Testis (tissue), 2 donors: ENCODE measurements at regions not wholly inside any gene's neighbourhood (a gene's known extent, or its start where the extent isn't known, plus 50 kb on each side); places are given as distances from the start of the nearest gene placed in this dataset.
"Not testable (repeated sequence)": the region's sequence is repeated elsewhere in the genome, so short reads cannot be mapped to it uniquely, and the experiment has no call there.

Experiments used
- DNase-seq: peaks from one replicate; pipeline ENCODE4 v3.0.0-alpha.2; 2019
- H3K27ac ChIP-seq, 2 donors: fragments of 200-600 bp; sonication (generic); one replicate each; pipeline ENCODE4 v1.5.1; 2019
- H3K27me3 ChIP-seq: fragments of 200-600 bp; sonication (generic); one replicate; pipeline ENCODE4 v1.5.1; 2019
- H3K36me3 ChIP-seq: fragments of 200-600 bp; sonication (generic); one replicate; pipeline ENCODE4 v1.5.1; 2017; ENCODE audit warnings: low read depth; ENCODE audit errors: missing control alignments
- H3K4me1 ChIP-seq: fragments of 200-600 bp; sonication (generic); one replicate; pipeline ENCODE4 v1.5.1; 2019
- H3K4me3 ChIP-seq, 2 donors: fragments of 200-600 bp; sonication (generic); one replicate each; pipeline ENCODE4 v1.5.1; 2017 to 2019
- H3K9me3 ChIP-seq: fragments of 200-600 bp; sonication (generic); one replicate; pipeline ENCODE4 v1.5.1; 2017
- POLR2A ChIP-seq: fragments of 450-650 bp; IDR thresholded peaks from one replicate; pipeline ENCODE4 v1.6.1; 2017; ENCODE audit warnings: antibody characterized with exemption, mild to moderate bottlenecking, moderate library complexity
- WGBS, 2 donors: methylation state at CpG; one replicate each; pipeline ENCODE4 v1.1.5; 2018; 5-methylcytosine and 5-hydroxymethylcytosine counted together
- intact Hi-C: fragments of 100-400 bp; cut with DNase I; formaldehyde crosslinking; loops from one replicate; pipeline ENCODE4 v1.15.1; 2023; ENCODE audit warnings: low total_unique reads
- TF ChIP-seq, protein P1 (sequence below), 3 experiments: fragments of 450-650 bp in 2 of 3; fragments of 200-600 bp in 1 of 3; sonication (generic) in 1 of 3; IDR thresholded peaks; one replicate each; pipeline ENCODE4 v1.5.1; 2016 to 2019; ENCODE audit warnings: antibody characterized with exemption in 3 of 3, mild to moderate bottlenecking in 2 of 3, moderate library complexity in 1 of 3

DNA sequence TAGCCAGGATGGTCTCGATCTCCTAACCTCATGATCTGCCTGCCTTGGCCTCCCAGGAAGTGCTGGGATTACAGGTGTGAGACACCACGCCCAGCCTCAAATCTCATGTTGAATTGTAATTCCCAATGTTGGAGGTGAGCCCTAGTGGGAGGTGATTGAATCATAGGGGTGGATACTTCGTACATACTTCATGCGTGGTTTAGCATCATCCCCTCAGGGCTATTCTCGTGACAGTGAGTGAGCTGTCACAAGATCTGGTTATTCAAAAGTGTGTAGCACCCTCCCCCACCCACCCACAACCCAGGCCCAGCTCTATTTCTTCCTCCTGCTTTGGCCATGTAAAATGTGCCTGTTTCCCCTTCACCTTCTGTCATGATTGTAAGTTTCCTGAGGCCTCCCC, 236.9 kb upstream of the IL12A start:
- DNase-seq: no peak
- Histone ChIP-seq H3K4me1 (no peaks in the 10 kb centered on the region), H3K27me3 (no peaks in the 10 kb centered on the region), H3K4me3 (no peak overlapping the region), H3K27ac (no peak overlapping the region), H3K9me3 (no peaks in the 10 kb centered on the region), H3K36me3 (no peaks in the 10 kb centered on the region)
- intact Hi-C loops: no loop called here
- TF ChIP-seq POLR2A: no peak
- TF ChIP-seq, protein P1, sequence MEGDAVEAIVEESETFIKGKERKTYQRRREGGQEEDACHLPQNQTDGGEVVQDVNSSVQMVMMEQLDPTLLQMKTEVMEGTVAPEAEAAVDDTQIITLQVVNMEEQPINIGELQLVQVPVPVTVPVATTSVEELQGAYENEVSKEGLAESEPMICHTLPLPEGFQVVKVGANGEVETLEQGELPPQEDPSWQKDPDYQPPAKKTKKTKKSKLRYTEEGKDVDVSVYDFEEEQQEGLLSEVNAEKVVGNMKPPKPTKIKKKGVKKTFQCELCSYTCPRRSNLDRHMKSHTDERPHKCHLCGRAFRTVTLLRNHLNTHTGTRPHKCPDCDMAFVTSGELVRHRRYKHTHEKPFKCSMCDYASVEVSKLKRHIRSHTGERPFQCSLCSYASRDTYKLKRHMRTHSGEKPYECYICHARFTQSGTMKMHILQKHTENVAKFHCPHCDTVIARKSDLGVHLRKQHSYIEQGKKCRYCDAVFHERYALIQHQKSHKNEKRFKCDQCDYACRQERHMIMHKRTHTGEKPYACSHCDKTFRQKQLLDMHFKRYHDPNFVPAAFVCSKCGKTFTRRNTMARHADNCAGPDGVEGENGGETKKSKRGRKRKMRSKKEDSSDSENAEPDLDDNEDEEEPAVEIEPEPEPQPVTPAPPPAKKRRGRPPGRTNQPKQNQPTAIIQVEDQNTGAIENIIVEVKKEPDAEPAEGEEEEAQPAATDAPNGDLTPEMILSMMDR (IDR thresholded peaks at IDR 0.05): no peak
- 89 to 95% methylated on average over 5 of the region's 5 CpGs for WGBS, 2 donors

DNA sequence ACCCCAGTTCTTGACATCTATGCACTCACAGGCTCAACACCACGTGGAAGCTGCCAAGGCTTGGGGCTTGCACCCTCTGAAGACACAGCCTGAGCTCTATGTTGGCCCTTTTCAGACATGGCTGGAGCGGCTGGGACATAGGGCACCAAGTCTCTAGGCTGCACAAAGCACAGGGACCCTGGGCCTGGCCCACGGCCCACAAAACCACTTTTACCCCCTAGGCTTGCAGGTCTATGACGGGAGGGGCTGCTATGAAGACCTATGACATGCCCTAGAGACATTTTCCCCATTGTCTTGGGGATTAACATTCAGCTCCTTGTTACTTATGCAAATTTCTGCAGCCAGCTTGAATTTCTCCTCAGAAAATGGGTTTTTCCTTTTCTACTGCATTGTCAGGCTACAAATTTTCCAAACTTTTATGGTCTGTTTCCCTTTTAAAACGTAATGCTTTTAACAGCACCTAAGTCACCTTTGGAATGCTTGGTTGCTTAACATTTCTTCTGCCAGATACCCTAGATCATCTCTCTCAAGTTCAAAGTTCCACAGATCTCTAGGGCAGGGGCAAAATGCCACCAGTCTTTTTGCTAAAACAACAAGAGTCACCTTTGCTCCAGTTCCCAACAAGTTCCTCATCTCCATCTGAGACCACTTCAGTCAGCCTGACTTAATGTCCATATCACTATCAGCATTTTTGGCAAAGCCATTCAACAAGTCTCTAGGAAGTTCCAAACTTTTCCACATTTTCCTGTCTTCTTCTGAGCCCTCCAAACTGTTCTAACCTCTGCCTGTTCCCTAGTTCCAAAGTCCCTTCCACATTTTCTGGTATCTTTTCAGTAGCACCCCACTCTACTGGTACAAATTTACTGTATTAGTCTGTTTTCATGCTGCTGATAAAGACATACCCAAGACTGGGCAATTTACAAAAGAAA, 232.1 kb upstream of the IL12A start:
- DNase-seq, intact Hi-C loops: not testable (repeated sequence)

DNA sequence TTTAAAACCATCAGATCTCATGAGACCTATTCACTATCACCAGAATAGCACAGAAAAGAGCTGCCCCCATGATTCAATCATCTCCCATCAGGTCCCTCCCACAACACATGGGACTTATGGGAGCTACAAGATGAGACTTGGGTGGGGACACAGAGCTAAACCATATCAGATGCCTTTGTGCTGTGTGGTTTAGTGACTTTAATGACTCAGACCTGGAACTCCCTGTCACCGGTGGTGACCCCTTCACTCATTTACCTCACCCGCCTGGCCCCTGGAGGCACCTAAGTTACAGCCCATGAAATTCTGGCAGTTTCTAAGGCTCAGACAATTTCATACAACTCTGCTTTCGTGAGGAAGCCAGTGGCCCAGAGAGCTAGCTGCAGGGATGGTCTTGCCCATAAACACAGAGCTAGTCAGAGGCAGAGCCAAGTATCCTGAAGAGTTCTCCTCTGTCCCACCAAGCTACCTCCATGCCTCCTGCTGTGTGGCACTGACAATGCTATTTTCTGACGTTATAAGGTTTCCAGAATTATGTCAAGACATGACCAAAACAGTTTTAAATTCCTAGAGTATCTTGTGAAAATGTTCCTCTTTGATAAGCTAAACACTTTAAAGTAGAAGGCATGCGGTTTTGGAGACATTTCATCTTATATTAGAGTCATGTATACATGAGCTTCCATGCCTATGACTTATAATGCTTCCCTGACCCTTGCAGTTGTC, 231.1 kb upstream of the IL12A start:
- DNase-seq: no peak
- Histone ChIP-seq H3K9me3 (no peaks in the 10 kb centered on the region), H3K4me1 (no peaks in the 10 kb centered on the region), H3K27me3 (no peaks in the 10 kb centered on the region), H3K27ac (no peak overlapping the region), H3K4me3 (no peak overlapping the region), H3K36me3 (no peaks in the 10 kb centered on the region)
- WGBS, 2 donors: 87 to 93% methylated on average over 5 of the region's 5 CpGs
- TF ChIP-seq, protein P1 (IDR thresholded peaks at IDR 0.05): no peak
- no peak for TF ChIP-seq POLR2A
- intact Hi-C loops: no loop called here

More for the DNA sequence above, 232.1 kb upstream of the IL12A start:
- not testable (repeated sequence) for H3K27ac ChIP-seq, H3K27me3 ChIP-seq, H3K4me1 ChIP-seq, H3K36me3 ChIP-seq, H3K4me3 ChIP-seq, H3K9me3 ChIP-seq
- WGBS, 2 donors: 81 to 88% methylated on average over 5 of the region's 5 CpGs

DNA sequence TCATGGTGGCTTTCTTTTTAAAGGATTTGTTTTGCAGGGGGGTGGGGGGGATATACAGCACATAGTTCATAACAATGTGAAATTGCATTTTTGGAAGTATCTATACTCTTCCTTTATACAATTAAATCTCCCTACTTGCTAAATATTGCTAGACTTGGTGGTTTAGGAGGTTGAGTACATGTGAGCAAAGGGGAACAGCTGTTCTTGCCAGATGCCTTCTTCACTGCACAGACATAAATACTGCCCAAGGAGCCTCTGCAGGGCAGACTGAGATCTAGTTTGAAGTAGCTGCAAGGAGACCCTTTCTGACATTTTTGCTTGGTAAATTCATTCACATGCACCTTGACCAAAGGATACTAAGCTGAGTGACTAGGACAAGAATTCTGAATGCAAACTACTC, 228.6 kb upstream of the IL12A start:
- no peak for DNase-seq
- no peaks in the 10 kb centered on the region for H3K36me3 ChIP-seq
- no peaks in the 10 kb centered on the region for H3K27me3 ChIP-seq
- H3K4me3 ChIP-seq: no peak overlapping the region
- TF ChIP-seq, protein P1 (IDR thresholded peaks at IDR 0.05): no peak
- no peak for TF ChIP-seq POLR2A
- intact Hi-C loops: no loop called here
- H3K4me1 ChIP-seq: peaks cover 3% of the 10 kb centered on the region
- H3K27ac ChIP-seq: no peak overlapping the region
- no peaks in the 10 kb centered on the region for H3K9me3 ChIP-seq

DNA sequence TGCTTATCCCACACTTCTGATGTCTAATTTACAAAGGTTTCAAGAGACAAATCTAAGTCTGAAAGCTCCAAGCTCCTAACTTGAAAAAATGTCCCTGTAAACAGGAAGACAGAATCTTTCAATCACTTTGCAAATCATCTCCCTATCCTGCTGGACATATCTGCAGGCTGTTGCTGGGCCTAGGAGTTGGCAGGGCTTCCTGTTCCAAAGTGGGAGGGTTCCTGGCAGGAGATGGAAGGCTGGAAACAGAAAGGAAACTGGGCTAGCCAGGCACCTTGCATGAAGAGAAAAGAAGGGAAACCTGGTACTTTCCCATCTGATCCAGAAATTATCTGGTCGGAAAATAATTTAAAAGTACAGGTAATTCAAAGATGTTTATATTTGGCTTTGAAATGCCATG, 227.3 kb upstream of the IL12A start:
- TF ChIP-seq, protein P1 (IDR thresholded peaks at IDR 0.05): no peak
- TF ChIP-seq POLR2A: no peak
- no peak overlapping the region for H3K4me3 ChIP-seq
- no peaks in the 10 kb centered on the region for H3K36me3 ChIP-seq
- H3K4me1 ChIP-seq: peaks cover 3% of the 10 kb centered on the region
- intact Hi-C loops: no loop called here
- WGBS, 2 donors: 56 to 69% methylated on average over 1 of the region's 1 CpG
- DNase-seq: peak; percentile 41
- no peaks in the 10 kb centered on the region for H3K27me3 ChIP-seq
- H3K27ac ChIP-seq: no peak overlapping the region
- no peaks in the 10 kb centered on the region for H3K9me3 ChIP-seq
